ENCODE measurements at regions not wholly inside any gene's neighbourhood (a gene's known extent, or its start where the extent isn't known, plus 50 kb on each side); places are given as distances from the start of the nearest gene placed in this dataset.
"Not testable (repeated sequence)": the region's sequence is repeated elsewhere in the genome, so short reads cannot be mapped to it uniquely, and the experiment has no call there.

DNA sequence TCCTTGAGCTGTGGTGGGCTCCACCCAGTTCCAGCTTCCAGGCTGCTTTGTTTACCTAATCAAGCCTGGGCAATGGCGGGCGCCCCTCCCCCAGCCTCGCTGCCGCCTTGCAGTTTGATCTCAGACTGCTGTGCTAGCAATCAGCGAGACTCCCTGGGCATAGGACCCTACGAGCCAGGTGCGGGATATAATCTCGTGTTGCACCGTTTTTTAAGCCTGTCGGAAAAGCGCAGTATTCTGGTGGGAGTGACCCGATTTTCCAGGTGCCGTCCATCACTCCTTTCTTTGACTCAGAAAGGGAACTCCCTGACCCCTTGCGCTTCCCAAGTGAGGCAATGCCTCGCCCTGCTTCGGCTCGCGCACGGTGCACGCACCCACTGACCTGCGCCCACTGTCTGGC is 133.0 kb upstream of the TCF4 start:
- not testable (repeated sequence) for DNase-seq (ENCODE audit: low read depth in 4 of 4, low spot score in 3 of 4)

DNA sequence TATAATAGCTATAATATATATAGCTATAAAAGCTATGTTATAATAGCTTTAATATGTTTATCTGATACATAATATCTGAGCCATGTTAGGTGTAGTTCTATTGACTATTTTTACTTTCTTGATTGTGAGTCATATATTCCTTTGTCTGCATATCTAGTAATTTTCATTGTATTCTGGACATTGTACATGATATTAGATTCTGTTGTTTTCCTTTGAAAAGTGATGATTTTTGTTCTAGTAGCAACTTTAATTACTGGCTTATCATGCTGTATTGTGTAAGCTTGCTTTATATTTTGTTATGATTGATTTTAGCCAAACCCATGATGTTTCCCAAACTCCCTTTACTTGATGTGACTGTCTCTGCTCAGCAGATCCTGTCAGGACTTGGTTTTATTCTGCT is 125.7 kb upstream of the TCF4 start:
- no peak for DNase-seq (ENCODE audit: low read depth in 4 of 4, low spot score in 3 of 4)

DNA sequence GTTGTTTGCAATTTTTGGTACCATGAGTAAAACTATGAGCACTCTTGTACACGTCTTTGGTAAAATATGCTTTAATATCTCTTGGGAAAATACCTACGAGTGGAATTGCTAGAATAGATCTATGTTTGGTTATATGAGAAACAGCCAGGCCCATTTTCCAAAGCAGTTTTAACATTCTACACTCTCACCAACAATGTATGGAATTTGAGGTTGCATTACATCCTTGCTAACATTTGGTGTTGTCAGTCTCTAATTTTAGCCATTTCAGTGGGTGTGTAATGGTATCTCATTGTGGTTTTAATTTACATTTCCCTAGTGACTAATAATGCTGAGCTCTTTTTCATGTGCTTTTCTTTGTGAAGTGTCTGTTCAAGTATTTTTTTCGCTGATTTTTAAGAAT is 118.9 kb upstream of the TCF4 start:
- DNase-seq (ENCODE audit: low read depth in 4 of 4, low spot score in 3 of 4): no peak

DNA sequence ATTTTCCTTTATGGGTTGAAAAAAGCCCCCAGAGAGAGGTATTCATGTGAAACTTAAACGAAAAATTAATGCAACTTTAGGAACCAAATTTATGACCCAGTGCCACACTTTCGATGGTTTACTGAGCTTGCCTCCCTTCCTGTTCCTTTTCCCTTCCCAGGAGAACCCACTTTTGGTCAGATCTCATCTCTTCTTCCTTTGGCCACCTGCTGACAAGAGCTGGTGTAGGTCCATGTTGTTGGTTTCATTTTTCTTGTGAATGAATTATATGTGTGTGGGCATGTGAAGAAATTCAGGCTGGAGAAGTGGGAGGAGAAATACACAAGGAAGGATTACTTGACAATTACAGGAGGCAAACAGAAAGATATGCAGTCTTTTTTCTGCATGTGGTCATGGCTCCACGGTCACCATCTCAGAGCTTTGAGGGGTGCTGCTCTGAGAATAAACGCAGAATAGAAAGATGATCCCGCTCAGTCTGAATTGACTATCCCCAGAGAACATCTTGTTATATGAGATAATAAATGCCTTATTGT is 111.3 kb upstream of the TCF4 start:
- no peak for DNase-seq (ENCODE audit: low read depth in 4 of 4, low spot score in 3 of 4)

DNA sequence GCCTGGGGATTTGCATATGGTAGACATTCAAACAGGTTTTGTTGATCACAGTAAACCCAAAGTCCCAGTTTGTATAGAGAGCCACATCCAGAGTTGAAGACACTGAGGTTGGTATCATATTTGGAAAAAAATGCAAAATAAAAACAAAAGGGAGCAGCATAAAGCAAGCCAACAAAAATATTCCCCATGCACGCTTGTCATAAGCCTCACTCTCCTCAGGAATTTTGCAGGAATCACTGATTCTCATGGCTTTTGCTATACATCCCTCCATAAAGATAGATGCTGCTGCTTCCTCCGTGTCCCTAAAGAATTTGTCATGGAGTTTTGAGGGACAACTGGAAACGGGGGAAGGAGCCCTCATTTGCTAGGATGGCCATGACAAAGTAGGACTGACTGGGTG is 108.8 kb upstream of the TCF4 start:
- no peak for DNase-seq (ENCODE audit: low read depth in 4 of 4, low spot score in 3 of 4)

DNA sequence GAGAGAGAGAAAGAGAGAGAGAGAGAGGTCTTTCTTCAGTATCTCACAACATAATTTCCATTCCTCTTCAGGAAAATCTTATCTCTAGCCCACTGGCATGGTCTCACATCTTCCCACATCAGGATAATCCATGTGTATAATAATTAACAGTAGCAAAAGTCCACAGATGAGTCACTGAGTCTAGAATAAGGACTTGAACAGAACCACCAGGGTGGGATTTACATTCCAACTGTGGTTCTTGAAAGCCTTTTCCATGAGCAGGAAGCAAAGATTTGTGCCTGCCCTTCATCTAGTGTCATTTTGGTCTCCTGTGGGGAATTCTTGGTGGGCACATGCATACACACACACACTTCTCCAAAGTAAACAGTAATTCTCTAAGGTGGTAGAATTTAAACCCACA is 107.1 kb upstream of the TCF4 start:
- no peak for DNase-seq (ENCODE audit: low read depth in 4 of 4, low spot score in 3 of 4)

DNA sequence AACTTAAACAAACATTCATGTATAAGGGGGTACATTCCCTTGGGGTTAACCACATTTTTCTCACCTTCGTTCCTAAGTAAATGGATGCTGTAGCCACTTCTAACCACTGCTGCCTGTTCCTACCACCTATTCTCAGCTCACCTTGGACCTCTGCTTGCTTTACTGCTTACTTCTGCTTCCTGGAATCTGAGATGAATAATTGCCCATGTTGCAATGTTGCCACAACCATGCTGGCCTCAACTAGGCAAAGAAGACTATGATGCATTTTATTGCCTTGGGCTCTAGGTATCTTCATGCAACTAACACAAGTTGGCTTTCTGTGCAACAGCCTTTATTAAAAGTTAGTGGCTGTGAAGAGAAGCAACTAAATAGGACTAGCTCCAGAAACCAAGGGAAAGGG is 106.3 kb upstream of the TCF4 start:
- DNase-seq (ENCODE audit: low read depth in 4 of 4, low spot score in 3 of 4): no peak

DNA sequence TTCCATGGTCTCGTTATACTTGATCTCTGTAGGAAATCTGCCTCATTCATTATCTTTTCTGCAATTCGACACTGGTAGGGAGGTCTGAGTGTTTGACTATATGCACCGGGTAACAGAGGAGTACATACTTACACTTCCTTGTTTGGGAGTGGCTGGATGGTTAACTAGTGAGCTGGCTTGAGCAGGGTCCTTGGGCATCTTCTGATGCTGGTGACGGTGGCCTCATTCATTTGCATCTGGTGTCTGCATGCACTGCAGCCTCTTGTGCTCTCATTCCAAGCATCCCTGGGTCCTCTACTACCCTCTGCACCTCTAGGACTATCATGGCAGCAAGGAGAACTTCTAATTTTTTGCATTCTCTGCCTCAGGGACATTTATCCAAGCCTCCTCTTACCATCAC is 100.0 kb upstream of the TCF4 start:
- DNase-seq (ENCODE audit: low read depth in 4 of 4, low spot score in 3 of 4): no peak

DNA sequence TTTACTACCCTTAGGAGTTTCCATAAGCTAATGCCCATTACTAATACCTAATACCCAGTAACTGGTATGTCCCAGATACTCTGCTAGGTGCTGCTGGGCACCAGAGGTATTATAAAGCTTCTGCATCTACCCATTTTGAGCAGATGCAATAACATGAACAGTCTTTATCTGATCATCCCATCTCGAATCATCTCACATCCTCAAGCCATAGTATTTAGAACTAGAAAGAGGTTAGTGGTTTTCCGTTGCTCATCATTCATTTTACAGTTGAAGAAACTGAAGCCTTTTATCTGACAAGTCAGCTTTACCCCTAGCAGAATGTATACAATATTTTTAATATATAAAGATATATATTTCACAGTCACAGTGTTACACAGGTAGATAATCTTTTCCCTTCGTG is 99.1 kb upstream of the TCF4 start:
- no peak for DNase-seq (ENCODE audit: low read depth in 4 of 4, low spot score in 3 of 4)

DNA sequence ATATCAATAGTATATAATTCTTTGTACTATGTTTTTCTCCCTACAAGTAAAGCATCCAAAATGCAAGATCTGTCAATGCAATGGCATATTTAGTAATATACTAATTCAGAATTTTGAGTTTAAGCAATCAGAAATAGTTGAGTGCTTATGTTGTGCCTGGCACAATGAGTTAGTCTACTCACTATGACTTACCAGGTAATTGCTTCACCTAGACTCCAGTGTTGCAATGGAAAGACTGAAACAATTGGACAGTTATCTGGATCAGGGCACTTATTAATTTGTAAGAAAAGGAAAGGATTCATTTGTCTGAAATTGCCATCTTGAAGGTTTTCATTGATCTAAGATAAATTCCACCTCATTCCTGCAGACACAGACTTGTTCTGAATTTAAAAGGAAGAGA is 97.6 kb upstream of the TCF4 start:
- DNase-seq (ENCODE audit: low read depth in 4 of 4, low spot score in 3 of 4): no peak

DNA sequence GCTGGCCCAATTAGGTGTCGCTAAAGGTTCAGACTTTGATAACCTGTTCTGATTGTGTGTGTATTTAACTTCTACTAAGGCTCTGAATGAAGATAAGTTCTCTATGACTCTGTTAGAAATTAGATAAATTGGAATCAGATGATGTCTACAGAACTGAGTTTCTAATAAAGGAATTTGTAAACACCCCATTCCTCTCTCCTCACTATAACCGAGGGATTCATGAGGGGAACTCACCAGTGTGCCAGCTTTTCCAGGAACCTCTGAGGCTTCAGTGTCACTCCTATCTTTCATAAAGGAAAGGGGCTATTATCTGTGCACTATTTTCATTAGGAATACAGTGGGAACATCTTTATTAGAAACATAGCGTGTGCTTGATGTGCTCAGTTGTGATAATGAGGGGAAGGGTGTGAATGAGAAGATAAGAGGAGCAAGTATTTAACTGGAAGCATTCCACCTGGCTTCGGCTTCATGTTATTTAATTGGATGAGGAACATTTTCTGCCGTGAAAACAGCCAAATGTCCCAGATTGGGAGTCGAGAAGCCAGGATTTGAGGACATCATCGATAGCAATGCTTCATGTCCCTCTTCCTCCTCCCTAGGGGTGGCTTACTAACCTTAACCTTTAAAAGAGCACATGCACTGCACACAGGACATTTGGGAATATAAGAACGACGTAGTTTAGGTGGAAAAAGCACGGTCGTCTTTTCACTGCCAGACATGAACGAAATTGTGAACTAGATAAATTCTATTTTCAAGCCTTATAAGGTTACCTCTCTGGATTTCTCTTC is 84.8 kb upstream of the TCF4 start:
- DNase-seq (ENCODE audit: low read depth in 4 of 4, low spot score in 3 of 4): no peak

DNA sequence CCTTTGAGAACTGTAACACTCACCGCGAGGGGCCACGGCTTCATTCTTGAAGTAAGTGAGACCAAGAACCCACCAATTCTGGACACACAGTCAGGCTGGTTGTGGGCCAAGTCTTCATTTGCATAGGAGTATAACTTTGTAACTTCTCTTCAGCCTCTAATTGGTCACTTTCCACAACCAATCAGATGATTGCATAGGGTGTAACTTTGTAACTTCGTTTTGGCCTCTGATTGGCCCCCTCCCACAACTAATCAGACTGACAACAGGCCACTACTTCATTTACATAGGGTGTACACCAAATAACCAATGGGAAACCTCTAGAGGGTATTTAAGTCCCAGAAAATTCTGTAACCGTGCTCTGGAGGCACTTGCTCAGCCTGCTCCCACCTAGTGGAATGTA is 77.5 kb upstream of the TCF4 start:
- no peak for DNase-seq (ENCODE audit: low read depth in 4 of 4, low spot score in 3 of 4)

DNA sequence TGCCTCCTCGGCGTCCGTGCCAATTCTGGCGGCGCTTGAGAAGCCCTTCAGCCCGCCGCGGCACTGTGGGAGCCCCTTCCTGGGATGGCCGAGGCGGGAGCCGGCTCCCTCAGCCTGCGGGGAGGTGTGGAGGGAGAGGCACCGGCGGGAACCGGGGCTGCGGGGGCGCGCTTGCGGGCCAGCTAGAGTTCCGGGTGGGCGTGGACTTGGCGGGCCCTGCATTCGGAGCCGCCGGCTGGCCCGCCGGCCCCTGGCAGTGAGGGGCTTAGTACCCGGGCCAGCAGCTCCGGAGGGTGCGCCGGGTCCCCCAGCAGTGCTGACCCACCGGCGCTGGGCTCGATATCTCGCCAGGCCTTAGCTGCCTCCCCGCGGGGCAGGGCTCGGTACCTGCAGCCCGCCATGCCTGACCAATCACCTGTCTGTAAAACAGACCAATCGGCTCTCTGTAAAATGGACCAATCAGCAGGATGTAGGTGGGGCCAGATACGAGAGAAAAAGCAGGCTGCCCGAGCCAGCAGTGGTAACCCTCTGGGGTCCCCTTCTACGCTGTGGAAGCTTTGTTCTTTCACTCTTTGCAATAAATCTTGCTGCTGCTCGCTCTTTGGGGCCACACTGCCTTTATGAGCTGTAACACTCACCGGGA is 76.9 kb upstream of the TCF4 start:
- DNase-seq (ENCODE audit: low read depth in 4 of 4, low spot score in 3 of 4): not testable (repeated sequence)

DNA sequence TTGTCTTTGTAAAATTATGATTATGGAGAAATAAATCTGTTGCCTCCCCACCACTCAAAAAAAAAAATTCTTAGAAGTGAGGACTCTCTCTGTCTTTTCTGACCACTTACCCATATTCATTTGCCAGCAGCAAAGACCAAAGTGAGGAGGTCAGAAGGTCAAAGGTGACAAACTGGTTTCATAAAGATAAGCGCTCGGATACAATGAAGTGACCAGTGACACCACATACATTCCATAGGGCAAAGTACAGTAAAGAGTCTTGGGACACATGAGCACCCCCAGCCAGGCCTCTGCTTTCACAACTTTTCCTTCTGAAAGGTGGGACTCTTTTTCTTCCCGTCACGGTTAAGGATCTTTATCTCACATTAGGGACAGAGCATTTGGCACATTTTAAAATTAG is 75.9 kb upstream of the TCF4 start:
- no peak for DNase-seq (ENCODE audit: low read depth in 4 of 4, low spot score in 3 of 4)

DNA sequence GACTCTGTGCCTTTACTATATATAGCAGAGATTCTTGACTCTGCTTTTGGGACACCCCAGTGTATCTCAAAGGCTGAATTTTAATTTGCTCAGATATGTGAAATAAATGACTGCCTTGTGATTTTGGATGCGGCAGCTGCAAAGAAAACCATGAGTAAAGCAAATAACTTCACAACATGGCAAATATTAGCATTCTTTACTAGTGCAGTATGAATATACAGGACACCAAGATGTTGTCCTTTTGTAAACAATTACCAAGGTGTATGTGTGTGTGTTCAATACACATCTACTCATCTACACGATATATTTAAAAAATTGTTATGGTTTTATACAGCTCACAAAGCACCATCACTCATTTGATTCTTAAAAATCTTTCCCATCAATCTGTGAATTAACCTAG is 70.6 kb upstream of the TCF4 start:
- DNase-seq (ENCODE audit: low read depth in 4 of 4, low spot score in 3 of 4): no peak

DNA sequence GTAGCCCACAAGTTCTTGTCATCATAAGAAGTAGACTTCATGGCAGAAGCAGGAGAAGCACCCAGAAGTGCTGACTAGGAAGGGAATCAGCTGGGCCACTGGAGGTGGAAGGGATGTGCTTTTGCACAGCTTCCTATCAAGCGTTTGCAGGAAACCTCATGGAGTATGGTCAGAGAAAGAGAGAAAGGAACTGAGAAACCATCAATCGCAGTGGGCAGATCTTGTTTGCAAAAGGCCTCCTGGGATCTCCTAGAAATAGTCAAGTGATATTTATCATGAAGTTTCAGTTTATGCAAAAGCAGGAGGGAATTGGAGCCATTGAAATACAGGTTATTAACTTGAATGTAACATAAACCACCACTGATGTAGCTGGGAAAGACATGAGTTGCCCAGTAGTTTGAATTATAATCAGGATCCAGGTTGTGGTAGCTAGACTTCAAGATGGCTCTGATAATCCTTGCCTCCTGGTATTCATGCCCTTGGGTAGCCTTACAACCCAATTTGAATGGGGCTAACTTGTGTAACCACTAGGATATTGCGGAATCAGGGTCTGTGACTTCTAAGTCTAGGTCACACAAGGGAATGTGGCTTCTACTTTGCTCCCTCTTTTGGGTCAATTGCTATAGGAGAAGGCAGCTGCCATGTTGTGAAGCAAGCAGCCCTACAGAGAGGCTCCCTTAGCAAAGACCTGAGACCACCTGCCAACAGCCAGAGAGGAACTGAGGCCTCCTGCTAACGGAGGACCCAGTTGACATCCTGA is 69.8 kb upstream of the TCF4 start:
- no peak for DNase-seq (ENCODE audit: low read depth in 4 of 4, low spot score in 3 of 4)

DNA sequence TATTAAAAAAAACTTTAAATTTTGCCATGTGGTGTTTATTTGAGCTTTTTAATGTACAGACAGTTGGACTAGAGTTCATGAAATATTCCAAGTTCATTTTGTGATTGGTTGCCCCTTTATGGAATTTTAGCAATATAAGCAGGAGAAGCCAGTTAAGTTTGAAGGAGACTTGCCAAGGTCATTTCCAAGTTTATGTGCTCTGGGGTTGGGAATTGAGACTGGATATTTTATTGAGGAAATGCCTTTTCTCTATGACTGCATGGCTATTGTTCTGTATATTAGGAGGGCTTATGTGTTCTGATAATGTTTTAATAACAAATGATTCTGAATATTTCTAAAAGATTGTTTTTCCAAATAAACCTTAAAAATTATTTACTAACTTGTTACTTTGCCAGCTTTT is 67.0 kb upstream of the TCF4 start:
- DNase-seq (ENCODE audit: low read depth in 4 of 4, low spot score in 3 of 4): no peak

DNA sequence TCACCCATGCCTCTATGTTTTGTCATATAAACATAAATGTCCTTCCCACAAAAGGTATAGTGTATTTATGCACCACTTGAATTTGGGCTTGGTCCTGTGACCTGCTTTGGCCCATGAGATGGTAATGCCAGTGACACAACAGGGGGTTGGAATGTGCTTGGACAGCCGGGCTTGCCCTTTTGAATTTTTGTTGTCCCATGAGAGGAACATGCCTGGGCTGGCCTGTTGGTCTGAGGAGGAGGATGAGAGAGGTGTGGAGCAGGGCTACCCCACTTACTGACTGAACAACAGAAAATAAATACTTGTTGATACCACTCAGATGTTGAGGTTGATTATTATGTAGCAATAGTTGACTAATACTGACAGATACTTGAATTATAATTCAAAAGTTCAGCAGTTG is 63.2 kb upstream of the TCF4 start:
- no peak for DNase-seq (ENCODE audit: low read depth in 4 of 4, low spot score in 3 of 4)

DNA sequence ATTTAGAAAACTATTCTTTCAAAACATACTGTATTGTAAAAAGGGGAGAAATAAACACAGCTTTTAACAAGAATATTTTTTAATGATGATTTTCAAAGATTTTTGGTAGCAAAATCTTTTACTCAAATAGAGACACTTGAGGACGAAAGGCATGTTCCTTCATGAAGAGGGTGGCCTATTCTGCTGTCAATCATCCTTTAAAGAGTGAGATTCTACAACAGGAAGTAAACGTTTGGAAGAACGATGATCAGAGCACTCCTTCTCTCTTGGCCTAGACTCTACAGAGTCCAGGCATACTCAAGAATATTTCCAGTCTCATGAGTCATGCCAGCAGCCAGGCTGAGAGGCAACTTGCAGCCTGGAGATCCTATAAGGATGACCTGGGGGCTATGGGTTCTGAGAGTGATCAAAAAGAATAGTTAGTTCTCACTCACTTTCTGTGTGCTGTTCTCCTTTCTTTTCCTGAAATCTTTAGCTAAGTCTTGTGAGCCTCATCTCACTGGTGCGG is 62.4 kb upstream of the TCF4 start:
- no peak for DNase-seq (ENCODE audit: low read depth in 4 of 4, low spot score in 3 of 4)

DNA sequence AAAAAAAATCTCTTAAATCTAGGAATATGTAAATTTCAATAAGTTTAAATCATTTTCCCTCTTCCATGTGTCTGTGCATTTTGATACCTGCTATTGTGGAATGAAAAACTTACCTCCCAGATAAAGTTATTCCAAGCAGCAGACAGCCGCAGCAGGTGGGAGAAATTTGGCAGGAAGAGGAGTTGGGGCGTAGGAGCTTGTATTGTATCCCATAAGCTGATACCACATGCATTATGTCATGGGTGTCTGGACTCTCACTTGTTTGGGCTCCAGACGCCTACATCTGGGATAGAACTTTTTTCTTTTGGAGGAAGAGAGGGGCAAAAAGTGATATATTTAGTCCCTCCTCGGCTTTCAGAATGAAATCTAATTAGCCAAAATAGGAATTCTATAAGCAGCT is 59.3 kb upstream of the TCF4 start:
- DNase-seq (ENCODE audit: low read depth in 4 of 4, low spot score in 3 of 4): no peak

DNA sequence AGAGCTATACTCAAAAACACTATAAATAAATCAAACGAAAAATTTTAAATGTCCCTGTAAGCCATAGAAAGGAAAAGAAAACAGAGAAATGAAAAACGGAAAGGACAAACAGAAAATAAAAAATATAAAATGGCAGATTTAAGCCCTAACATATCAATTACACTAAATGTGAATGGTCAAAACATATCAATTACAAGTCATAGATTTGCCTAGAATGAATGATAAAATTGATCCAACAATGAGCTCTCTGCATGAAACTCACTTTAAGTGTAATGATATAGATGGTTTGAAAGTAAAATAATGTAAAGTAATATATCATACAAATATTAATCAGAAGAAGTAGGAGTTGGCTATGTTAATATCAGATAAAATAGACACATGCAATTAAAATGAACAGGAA is 54.2 kb upstream of the TCF4 start:
- DNase-seq (ENCODE audit: low read depth in 4 of 4, low spot score in 3 of 4): no peak

DNA sequence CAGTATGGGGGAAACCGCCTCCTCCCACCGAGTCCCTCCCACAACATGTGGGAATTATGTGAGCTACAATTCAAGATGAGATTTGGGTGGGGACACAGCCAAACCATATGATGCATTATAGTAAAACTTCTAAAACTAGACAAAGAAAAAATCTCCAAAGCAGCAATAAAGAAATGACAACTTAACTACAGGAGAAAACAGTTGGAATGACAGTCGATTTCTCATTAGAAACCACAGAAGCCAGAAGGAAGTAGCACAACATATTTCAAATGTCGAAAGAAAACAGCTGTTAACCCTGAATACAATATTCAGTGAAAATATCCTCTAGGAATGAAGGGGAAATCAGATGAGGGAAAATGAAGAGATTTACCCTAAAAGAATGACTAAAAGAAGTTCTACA is 53.5 kb upstream of the TCF4 start:
- DNase-seq (ENCODE audit: low read depth in 4 of 4, low spot score in 3 of 4): no peak

Data from left renal pelvis (tissue), 4 donors.